ENCODE measurements at regions not wholly inside any gene's neighbourhood (a gene's known extent, or its start where the extent isn't known, plus 50 kb on each side); places are given as distances from the start of the nearest gene placed in this dataset.
"Not testable (repeated sequence)": the region's sequence is repeated elsewhere in the genome, so short reads cannot be mapped to it uniquely, and the experiment has no call there.

GRCh38 chr21:25169370-25169769 lies 437.9 kb downstream of the MRPL39 start:
- H3K9me3 Mint-ChIP-seq: peaks cover 24% of the 10 kb centered on the region
- no peaks in the 10 kb centered on the region for H3K4me1 Mint-ChIP-seq (ENCODE audit: low read depth)
- H3K27me3 Mint-ChIP-seq: no peaks in the 10 kb centered on the region
- no peak overlapping the region for H3K4me3 Mint-ChIP-seq
- ChIA-PET CTCF (no interaction called here), POLR2A (no interaction called here)
- no peak for DNase-seq
- no peak overlapping the region for H3K27ac Mint-ChIP-seq
- intact Hi-C loops (cut with micrococcal nuclease): no loop called here
- H3K36me3 Mint-ChIP-seq: no peaks in the 10 kb centered on the region

GRCh38 chr21:25166904-25167303 lies 440.4 kb downstream of the MRPL39 start:
- DNase-seq; H3K36me3 Mint-ChIP-seq; intact Hi-C loops (cut with micrococcal nuclease); H3K4me3 Mint-ChIP-seq; H3K4me1 Mint-ChIP-seq (ENCODE audit: low read depth); CTCF ChIA-PET; H3K27me3 Mint-ChIP-seq; POLR2A ChIA-PET; H3K27ac Mint-ChIP-seq: not testable (repeated sequence)
- peaks cover 24% of the 10 kb centered on the region for H3K9me3 Mint-ChIP-seq

GRCh38 chr21:25161571-25161970 lies 445.7 kb downstream of the MRPL39 start:
- Mint-ChIP-seq H3K36me3 (no peaks in the 10 kb centered on the region), H3K27ac (no peak overlapping the region), H3K9me3 (peaks cover 7% of the 10 kb centered on the region), H3K27me3 (no peaks in the 10 kb centered on the region), H3K4me1 (ENCODE audit: low read depth) (no peaks in the 10 kb centered on the region), H3K4me3 (no peak overlapping the region)
- CTCF ChIA-PET: no interaction called here
- intact Hi-C loops (cut with micrococcal nuclease): no loop called here
- POLR2A ChIA-PET: no interaction called here
- no peak for DNase-seq

- intact Hi-C loops (cut with micrococcal nuclease); POLR2A ChIA-PET: not testable (repeated sequence)
Observed at GRCh38 chr21:25155020-25155419, 452.3 kb downstream of the MRPL39 start.

GRCh38 chr21:25149022-25149421 lies 458.3 kb downstream of the MRPL39 start:
- H3K27me3 Mint-ChIP-seq: no peaks in the 10 kb centered on the region
- CTCF ChIA-PET: no interaction called here
- intact Hi-C loops (cut with micrococcal nuclease): no loop called here
- no peak overlapping the region for H3K27ac Mint-ChIP-seq
- no peak overlapping the region for H3K4me3 Mint-ChIP-seq
- no peak for DNase-seq
- no peaks in the 10 kb centered on the region for H3K36me3 Mint-ChIP-seq
- H3K4me1 Mint-ChIP-seq (ENCODE audit: low read depth): no peaks in the 10 kb centered on the region
- H3K9me3 Mint-ChIP-seq: no peaks in the 10 kb centered on the region
- POLR2A ChIA-PET: interaction anchor here (0.5 kb wide), 1 partner anchor 1882 kb away, joined by 3 read pairs; no protein-coding TSS in a partner anchor

More at GRCh38 chr21:25155020-25155419, 452.3 kb downstream of the MRPL39 start:
- H3K36me3 Mint-ChIP-seq; H3K27me3 Mint-ChIP-seq; H3K27ac Mint-ChIP-seq; H3K9me3 Mint-ChIP-seq; H3K4me3 Mint-ChIP-seq; H3K4me1 Mint-ChIP-seq (ENCODE audit: low read depth); CTCF ChIA-PET; DNase-seq: not testable (repeated sequence)

GRCh38 chr21:25139414-25139813 lies 467.9 kb downstream of the MRPL39 start:
- no peaks in the 10 kb centered on the region for H3K4me1 Mint-ChIP-seq (ENCODE audit: low read depth)
- no peaks in the 10 kb centered on the region for H3K36me3 Mint-ChIP-seq
- no peaks in the 10 kb centered on the region for H3K27me3 Mint-ChIP-seq
- DNase-seq: no peak
- POLR2A ChIA-PET: no interaction called here
- CTCF ChIA-PET: no interaction called here
- no peak overlapping the region for H3K4me3 Mint-ChIP-seq
- intact Hi-C loops (cut with micrococcal nuclease): no loop called here
- no peak overlapping the region for H3K27ac Mint-ChIP-seq
- no peaks in the 10 kb centered on the region for H3K9me3 Mint-ChIP-seq

- Mint-ChIP-seq H3K4me3 (no peak overlapping the region), H3K9me3 (peaks cover 3% of the 10 kb centered on the region), H3K27me3 (no peaks in the 10 kb centered on the region), H3K4me1 (ENCODE audit: low read depth) (no peaks in the 10 kb centered on the region), H3K27ac (no peak overlapping the region), H3K36me3 (no peaks in the 10 kb centered on the region)
- intact Hi-C loops (cut with micrococcal nuclease): no loop called here
- ChIA-PET CTCF (no interaction called here), POLR2A (no interaction called here)
- no peak for DNase-seq
Observed at GRCh38 chr21:25133939-25134338, 473.3 kb downstream of the MRPL39 start.

GRCh38 chr21:25127811-25128210 lies 479.5 kb downstream of the MRPL39 start:
- Mint-ChIP-seq H3K27ac (no peak overlapping the region), H3K27me3 (no peaks in the 10 kb centered on the region), H3K36me3 (no peaks in the 10 kb centered on the region), H3K4me1 (ENCODE audit: low read depth) (no peaks in the 10 kb centered on the region), H3K4me3 (no peak overlapping the region), H3K9me3 (peaks cover 3% of the 10 kb centered on the region)
- ChIA-PET POLR2A (no interaction called here), CTCF (no interaction called here)
- intact Hi-C loops (cut with micrococcal nuclease): no loop called here
- no peak for DNase-seq

- Mint-ChIP-seq H3K27me3 (no peaks in the 10 kb centered on the region), H3K9me3 (peaks cover 3% of the 10 kb centered on the region), H3K27ac (no peak overlapping the region), H3K4me3 (no peak overlapping the region), H3K36me3 (no peaks in the 10 kb centered on the region), H3K4me1 (ENCODE audit: low read depth) (no peaks in the 10 kb centered on the region)
- intact Hi-C loops (cut with micrococcal nuclease): no loop called here
- no peak for DNase-seq
- ChIA-PET POLR2A (no interaction called here), CTCF (no interaction called here)
Observed at GRCh38 chr21:25127007-25127406, 480.3 kb downstream of the MRPL39 start.

- ChIA-PET POLR2A (no interaction called here), CTCF (no interaction called here)
- H3K36me3 Mint-ChIP-seq: no peaks in the 10 kb centered on the region
- H3K4me3 Mint-ChIP-seq: no peak overlapping the region
- no peak for DNase-seq
- no peaks in the 10 kb centered on the region for H3K4me1 Mint-ChIP-seq (ENCODE audit: low read depth)
- intact Hi-C loops (cut with micrococcal nuclease): no loop called here
- peaks cover under 1% of the 10 kb centered on the region for H3K9me3 Mint-ChIP-seq
- H3K27ac Mint-ChIP-seq: no peak overlapping the region
- H3K27me3 Mint-ChIP-seq: no peaks in the 10 kb centered on the region
Observed at GRCh38 chr21:25126564-25126963, 480.7 kb downstream of the MRPL39 start.

GRCh38 chr21:25118648-25119047 lies 488.6 kb downstream of the MRPL39 start:
- no peaks in the 10 kb centered on the region for H3K27me3 Mint-ChIP-seq
- no peak for DNase-seq
- H3K36me3 Mint-ChIP-seq: no peaks in the 10 kb centered on the region
- intact Hi-C loops (cut with micrococcal nuclease): no loop called here
- ChIA-PET POLR2A (no interaction called here), CTCF (no interaction called here)
- no peaks in the 10 kb centered on the region for H3K9me3 Mint-ChIP-seq
- no peak overlapping the region for H3K27ac Mint-ChIP-seq
- H3K4me3 Mint-ChIP-seq: no peak overlapping the region
- H3K4me1 Mint-ChIP-seq (ENCODE audit: low read depth): no peaks in the 10 kb centered on the region

- H3K4me1 Mint-ChIP-seq (ENCODE audit: low read depth): no peaks in the 10 kb centered on the region
- intact Hi-C loops (cut with micrococcal nuclease): no loop called here
- no peak overlapping the region for H3K27ac Mint-ChIP-seq
- H3K27me3 Mint-ChIP-seq: no peaks in the 10 kb centered on the region
- no peak overlapping the region for H3K4me3 Mint-ChIP-seq
- ChIA-PET CTCF (no interaction called here), POLR2A (no interaction called here)
- H3K36me3 Mint-ChIP-seq: no peaks in the 10 kb centered on the region
- H3K9me3 Mint-ChIP-seq: no peaks in the 10 kb centered on the region
- DNase-seq: no peak
Observed at GRCh38 chr21:25115021-25115420, 492.3 kb downstream of the MRPL39 start.

GRCh38 chr21:25107708-25108107 lies 499.6 kb downstream of the MRPL39 start:
- H3K27ac Mint-ChIP-seq: no peak overlapping the region
- intact Hi-C loops (cut with micrococcal nuclease): no loop called here
- no peaks in the 10 kb centered on the region for H3K4me1 Mint-ChIP-seq (ENCODE audit: low read depth)
- no peak overlapping the region for H3K4me3 Mint-ChIP-seq
- ChIA-PET POLR2A (no interaction called here), CTCF (no interaction called here)
- H3K27me3 Mint-ChIP-seq: no peaks in the 10 kb centered on the region
- H3K36me3 Mint-ChIP-seq: no peaks in the 10 kb centered on the region
- no peak for DNase-seq
- H3K9me3 Mint-ChIP-seq: no peaks in the 10 kb centered on the region

Data from activated CD4-positive, alpha-beta memory T cell treated with anti-CD3 and anti-CD28 coated beads for 36 hours (primary cell).